ENCODE measurements at regions not wholly inside any gene's neighbourhood (a gene's known extent, or its start where the extent isn't known, plus 50 kb on each side); places are given as distances from the start of the nearest gene placed in this dataset.

DNA sequence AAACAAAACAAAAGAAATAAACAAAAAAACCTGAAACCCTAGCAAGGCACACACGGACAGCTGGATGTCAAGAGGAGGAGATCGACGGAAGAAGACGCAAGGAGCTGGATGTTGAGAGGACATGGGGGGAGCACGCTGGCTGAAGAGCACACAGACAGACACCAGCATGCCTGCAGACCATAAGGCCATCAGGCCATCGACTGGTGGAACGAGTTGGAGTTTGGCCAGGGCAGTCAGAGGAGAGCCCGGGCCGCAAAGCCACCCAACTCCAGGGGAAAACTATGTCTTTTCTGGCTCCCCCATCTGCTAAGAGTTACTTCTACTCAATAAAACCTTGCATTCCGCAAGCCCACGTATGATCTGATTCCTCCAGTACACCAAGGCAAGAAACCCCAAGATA is 979.6 kb downstream of the PCDH17 start:
- TF ChIP-seq, protein P1, sequence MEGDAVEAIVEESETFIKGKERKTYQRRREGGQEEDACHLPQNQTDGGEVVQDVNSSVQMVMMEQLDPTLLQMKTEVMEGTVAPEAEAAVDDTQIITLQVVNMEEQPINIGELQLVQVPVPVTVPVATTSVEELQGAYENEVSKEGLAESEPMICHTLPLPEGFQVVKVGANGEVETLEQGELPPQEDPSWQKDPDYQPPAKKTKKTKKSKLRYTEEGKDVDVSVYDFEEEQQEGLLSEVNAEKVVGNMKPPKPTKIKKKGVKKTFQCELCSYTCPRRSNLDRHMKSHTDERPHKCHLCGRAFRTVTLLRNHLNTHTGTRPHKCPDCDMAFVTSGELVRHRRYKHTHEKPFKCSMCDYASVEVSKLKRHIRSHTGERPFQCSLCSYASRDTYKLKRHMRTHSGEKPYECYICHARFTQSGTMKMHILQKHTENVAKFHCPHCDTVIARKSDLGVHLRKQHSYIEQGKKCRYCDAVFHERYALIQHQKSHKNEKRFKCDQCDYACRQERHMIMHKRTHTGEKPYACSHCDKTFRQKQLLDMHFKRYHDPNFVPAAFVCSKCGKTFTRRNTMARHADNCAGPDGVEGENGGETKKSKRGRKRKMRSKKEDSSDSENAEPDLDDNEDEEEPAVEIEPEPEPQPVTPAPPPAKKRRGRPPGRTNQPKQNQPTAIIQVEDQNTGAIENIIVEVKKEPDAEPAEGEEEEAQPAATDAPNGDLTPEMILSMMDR (IDR thresholded peaks at IDR 0.05; ENCODE audit: low read depth, low read length) = no peak
- H3K4me3 ChIP-seq (replicated peaks in 1 of 2; ENCODE audit: low read depth in 2 of 2, low read length in 2 of 2) = no peak overlapping the region
- no peak for DNase-seq (ENCODE audit: low read depth in 2 of 2)

GRCh38 chr13:58617880-58618665 is 986.5 kb downstream of the PCDH17 start:
- TF ChIP-seq, protein P1 (IDR thresholded peaks at IDR 0.05; ENCODE audit: low read depth, low read length) = no peak
- DNase-seq (ENCODE audit: low read depth in 2 of 2) = no peak
- no peak overlapping the region for H3K4me3 ChIP-seq (replicated peaks in 1 of 2; ENCODE audit: low read depth in 2 of 2, low read length in 2 of 2)

GRCh38 chr13:58619396-58620113 is 988.0 kb downstream of the PCDH17 start:
- no peak for DNase-seq (ENCODE audit: low read depth in 2 of 2)
- TF ChIP-seq, protein P1 (IDR thresholded peaks at IDR 0.05; ENCODE audit: low read depth, low read length) = no peak
- no peak overlapping the region for H3K4me3 ChIP-seq (replicated peaks in 1 of 2; ENCODE audit: low read depth in 2 of 2, low read length in 2 of 2)

- DNase-seq (ENCODE audit: low read depth in 2 of 2) = no peak
- TF ChIP-seq, protein P1 (IDR thresholded peaks at IDR 0.05; ENCODE audit: low read depth, low read length) = no peak
- no peak overlapping the region for H3K4me3 ChIP-seq (replicated peaks in 1 of 2; ENCODE audit: low read depth in 2 of 2, low read length in 2 of 2)
Observed at GRCh38 chr13:58620176-58620575, 988.6 kb downstream of the PCDH17 start.

DNA sequence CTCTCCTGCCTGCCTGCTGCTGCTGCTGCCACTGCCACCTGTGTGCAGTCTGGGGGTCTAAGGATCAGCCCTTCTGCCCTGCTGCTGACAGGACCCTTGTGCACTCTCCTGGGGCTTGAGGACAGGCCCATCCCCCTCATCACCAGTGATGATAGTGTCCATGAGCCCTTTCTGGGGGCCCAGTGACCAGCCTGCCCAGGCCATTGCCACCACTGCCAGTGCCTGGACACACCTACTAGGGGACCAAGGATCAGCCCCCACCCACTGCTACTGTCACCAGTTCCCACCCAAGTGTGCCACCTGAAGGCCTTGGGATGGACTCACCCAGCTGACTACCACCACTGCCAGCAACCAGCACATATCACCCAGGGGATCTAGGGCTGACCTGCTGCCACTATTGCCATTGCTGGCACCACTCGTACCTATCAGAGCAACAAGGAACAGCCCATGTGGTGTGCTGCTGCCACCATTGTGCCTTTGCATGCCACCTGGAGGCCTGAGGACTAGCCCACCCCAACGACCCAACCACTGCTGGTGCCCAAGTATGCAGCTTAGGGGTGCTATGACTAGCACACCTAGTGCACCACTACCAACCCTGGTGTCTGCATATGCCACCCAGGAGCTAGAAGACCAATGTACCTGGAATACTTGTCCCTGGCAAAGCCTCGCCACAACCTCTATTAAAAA is 994.3 kb downstream of the PCDH17 start:
- DNase-seq (ENCODE audit: low read depth in 2 of 2) = no peak
- TF ChIP-seq, protein P1 (IDR thresholded peaks at IDR 0.05; ENCODE audit: low read depth, low read length) = no peak
- H3K4me3 ChIP-seq (replicated peaks in 1 of 2; ENCODE audit: low read depth in 2 of 2, low read length in 2 of 2) = no peak overlapping the region

DNA sequence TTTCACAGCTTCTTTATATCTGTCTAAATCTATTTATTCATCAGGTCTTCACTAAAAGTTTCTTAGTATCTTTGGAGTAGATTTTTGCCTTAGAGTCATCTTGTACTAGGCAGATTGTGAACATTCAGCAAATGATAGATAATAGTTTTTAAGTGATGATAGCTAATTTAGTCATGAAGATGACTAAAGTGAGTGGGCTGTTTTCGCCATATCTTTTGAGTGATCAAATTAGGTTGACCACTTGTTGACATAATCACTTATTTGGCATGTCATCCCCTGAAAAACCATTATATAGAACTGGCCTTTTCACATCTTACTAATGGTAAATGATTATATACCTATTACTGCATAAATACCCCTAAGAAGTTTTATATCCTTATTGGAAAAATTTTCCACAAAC is 999.2 kb downstream of the PCDH17 start:
- DNase-seq (ENCODE audit: low read depth in 2 of 2) = no peak
- TF ChIP-seq, protein P1 (IDR thresholded peaks at IDR 0.05; ENCODE audit: low read depth, low read length) = no peak
- H3K4me3 ChIP-seq (replicated peaks in 1 of 2; ENCODE audit: low read depth in 2 of 2, low read length in 2 of 2) = no peak overlapping the region
